Pons (tissue), 1 donor: ENCODE measurements at regions not wholly inside any gene's neighbourhood (a gene's known extent, or its start where the extent isn't known, plus 50 kb on each side); places are given as distances from the start of the nearest gene placed in this dataset.

Experiments
- DNase-seq: peaks from one replicate; pipeline ENCODE4 v3.0.0-alpha.2; 2016; ENCODE audit warnings: low spot score

DNA sequence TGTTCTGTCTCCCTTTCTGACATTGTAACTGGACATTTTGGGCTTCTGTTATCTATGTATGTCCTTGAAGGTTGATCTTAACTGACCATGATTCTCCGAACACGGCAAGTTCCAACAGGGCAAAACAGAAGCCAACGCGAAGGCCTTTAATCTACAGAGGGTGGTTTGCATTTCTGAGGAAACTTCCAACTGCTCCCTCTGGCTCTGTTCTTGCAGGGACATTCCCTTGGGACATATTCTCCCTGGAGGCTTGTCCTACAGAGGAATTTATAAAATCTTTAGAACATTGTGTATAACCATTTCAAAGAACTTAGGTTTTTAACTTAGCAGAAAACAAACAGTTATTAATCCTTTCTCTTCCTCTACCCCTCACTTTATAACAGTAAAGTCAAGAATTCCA is 189.0 kb upstream of the CDYL start:
- no peak for DNase-seq

DNA sequence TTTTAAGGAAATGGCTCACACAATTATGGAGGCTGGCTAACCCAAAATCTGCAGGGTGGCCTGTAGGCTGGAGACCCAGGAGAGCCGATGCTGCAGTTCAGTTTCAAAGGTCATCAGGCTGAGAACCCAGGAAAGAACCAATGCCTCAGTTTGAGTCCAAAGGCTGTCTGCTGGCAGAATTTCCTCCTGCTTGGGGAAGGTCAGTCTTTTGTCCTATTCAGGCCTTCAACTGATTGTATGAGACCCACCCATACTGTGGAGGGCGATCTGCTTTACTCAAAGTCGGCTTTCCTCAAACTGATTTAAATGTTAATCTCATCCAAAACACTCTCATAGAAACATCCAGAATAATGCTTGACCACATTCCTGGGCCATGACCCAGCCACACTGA is 189.7 kb upstream of the CDYL start:
- no peak for DNase-seq

- peak; percentile 65 for DNase-seq
Observed at GRCh38 chr6:4585682-4586468, 190.3 kb upstream of the CDYL start.

- DNase-seq = no peak
Observed at GRCh38 chr6:4584801-4585200, 191.4 kb upstream of the CDYL start.

- no peak for DNase-seq
Observed at GRCh38 chr6:4582506-4583417, 193.4 kb upstream of the CDYL start.

- peak; percentile 23 for DNase-seq
Observed at GRCh38 chr6:4581468-4582385, 194.5 kb upstream of the CDYL start.

- no peak for DNase-seq
Observed at GRCh38 chr6:4580361-4580760, 195.8 kb upstream of the CDYL start.

DNA sequence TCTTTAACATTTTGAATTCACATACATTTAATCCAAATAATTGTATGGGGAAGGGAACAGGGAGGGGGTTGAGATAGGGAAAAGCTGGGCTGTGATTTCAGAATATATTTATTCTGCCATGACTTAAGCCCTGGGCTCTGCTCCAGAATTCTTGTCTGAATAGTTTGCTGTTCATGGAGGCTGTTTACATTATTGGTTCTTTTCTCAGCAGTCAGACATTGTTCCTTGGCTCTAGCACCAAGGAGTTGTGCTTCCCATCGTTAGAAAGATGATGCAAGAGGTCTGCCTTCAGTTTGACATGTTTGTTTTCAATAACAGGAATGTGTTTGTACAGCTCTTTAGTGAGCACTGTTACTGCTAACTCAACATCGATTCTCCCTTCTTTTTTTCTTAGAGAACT is 198.8 kb upstream of the CDYL start:
- peak; percentile 65 for DNase-seq

GRCh38 chr6:4575714-4576113 is 200.5 kb upstream of the CDYL start:
- no peak for DNase-seq

DNA sequence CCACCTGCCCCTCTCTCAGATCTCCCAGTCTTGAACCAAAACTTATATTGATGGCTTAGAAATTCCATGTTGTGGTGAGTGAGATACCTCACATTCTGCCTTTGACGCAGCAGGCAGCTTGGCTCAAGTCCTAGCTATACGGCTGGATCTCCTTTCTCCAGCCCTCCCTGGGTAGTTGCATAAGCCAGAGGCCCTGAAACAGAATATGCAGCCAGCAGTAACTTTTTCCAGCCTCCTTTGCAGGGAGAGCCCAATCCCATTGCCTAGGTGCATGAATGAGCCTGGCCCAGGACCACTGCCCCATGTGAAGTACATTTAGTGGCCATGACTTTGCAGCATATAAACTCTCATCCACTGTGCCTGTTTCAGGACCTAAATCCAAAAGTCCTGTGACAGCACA is 202.2 kb upstream of the CDYL start:
- DNase-seq = no peak

DNA sequence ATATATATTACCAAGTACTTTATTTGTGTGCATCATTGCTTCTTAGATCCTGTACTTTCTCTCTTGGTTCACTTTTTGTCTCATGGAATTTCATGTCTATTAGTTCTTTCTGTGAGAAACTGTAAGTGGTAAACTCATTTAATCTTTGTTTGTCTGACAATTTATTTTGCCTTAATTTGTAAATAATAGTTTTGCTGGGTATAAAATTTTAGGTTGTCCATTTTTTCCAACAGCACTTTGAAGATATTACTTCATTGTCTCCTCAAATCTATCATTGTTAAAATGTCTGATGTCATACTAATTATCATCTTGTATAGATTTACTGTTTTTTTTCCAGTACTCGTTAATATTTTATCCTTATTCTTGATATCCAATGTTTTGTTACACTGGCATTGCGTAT is 205.2 kb upstream of the CDYL start:
- no peak for DNase-seq

GRCh38 chr6:4568138-4568537 is 208.1 kb upstream of the CDYL start:
- no peak for DNase-seq

DNA sequence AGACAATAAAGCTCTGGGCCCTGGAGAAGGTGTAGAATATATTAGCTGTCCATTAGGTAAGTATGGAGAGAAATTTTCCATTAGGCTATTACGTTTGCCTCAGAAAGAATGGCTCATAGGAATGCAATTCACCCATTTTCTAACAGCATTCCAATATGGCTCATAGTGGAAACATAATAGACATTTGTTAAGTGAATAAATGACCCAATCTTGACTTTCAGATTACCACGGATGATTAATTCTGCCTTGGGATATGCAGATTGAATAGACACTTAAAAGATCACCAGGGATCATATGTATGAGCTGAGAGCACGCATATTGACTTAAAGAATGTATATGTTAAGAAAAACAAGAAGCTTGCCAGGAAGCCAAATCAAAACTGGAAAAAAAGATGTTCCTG is 209.1 kb upstream of the CDYL start:
- no peak for DNase-seq

DNA sequence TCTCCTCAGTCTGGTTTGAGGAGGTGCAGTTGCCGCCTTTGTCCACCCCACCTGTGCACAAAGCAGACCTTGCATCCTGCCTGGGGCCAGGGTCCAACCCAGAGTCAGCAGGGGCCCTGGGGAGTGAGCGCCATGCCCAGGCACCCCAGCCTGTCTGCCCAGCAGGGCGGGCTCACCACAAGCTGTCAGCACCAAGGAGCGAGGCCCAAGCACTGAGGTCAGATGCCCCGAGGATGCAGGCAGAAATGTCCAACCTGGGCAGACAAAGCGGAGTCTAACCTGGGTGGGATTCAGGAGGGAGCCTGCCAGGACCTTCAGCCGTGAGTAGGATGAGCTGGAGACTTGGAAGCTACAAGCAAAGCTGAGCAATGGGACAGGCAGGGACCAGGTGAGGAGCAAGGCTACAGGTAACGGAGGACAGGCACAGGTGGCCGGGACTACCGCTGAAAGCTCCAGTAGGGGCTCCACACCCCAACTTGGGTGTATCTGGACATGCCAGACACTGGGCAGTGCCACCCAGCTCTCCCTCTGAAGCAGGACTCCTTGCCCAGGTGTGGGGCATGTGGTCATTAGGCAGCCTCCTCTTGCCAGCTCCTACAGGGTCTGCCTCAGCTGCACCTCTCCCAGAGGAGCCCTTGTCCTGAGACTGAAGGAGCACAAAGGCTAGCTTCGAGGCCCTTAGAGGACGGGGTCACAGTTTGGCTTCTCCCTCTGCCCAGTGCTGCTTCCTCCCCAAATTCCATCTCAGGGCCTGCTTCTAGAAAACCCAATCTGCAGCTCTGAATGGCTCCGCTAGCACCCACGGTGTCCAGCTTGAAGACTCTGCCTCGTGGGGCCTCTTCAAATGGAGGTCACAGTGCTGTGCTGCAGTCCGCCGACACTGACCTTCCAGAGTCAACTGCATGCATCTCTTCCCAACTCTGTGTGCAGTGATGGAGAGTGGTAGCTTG is 210.6 kb upstream of the CDYL start:
- no peak for DNase-seq

GRCh38 chr6:4564801-4565271 is 211.4 kb upstream of the CDYL start:
- peak; percentile 48 for DNase-seq

DNA sequence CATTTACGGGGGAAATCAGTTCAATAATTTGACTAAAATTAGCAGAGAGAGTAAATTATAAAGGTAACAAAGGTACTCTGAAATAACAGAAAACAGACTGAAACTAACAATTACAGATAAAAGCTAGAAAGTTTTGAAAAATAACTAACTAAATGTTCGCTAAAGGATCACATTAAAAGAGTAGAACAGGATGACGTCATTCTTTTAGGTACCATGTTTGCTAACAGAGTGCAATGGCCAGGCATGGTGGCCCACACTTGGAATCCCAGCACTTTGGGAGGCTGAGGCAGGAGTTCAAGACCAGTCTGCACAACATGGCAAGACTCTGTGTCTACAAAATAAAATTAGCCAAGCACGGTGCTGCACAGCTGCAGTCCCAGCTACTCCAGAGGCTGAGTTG is 212.3 kb upstream of the CDYL start:
- DNase-seq = no peak

GRCh38 chr6:4563156-4563555 is 213.0 kb upstream of the CDYL start:
- peak; percentile 30 for DNase-seq

GRCh38 chr6:4561773-4562400 is 214.3 kb upstream of the CDYL start:
- DNase-seq = no peak

DNA sequence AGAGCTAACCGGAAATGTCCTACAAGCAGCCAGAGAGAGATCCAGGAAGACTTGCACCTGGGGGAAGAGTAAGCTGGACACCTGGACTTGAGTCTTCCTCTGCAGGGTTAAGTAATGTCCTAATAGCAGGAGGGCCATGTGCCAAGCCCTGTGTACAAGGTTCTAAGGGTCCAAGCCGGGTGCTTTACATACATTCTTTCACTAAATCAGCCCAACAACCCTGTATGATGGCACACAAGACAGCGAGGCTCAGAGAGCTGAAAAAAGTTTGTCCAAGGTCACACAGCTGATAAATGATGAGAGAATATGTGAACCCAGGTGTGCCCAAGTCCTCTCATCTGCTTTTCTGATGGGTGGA is 215.1 kb upstream of the CDYL start:
- no peak for DNase-seq
